NB4 (cell line): ENCODE measurements at regions not wholly inside any gene's neighbourhood (a gene's known extent, or its start where the extent isn't known, plus 50 kb on each side); places are given as distances from the start of the nearest gene placed in this dataset.

ENCODE experiments used
- CTCF ChIP-seq: IDR thresholded peaks from one replicate; pipeline ENCODE4 v1.5.1; 2012; ENCODE audit warnings: low read depth, low read length
- MAX ChIP-seq: IDR thresholded peaks from 2 replicates; pipeline ENCODE4 v1.6.1; 2011; ENCODE audit warnings: low read depth, low read length
- MYC ChIP-seq: IDR thresholded peaks from 2 replicates; pipeline ENCODE4 v1.6.1; 2011; ENCODE audit warnings: low read depth, low read length
- POLR2A ChIP-seq: IDR thresholded peaks from 2 replicates; pipeline ENCODE4 v1.6.1; 2011; ENCODE audit warnings: mild to moderate bottlenecking; ENCODE audit not compliant: insufficient read length; ENCODE audit errors: extremely low read depth

- TF ChIP-seq CTCF (no peak), MAX (no peak), MYC (no peak), POLR2A (no peak)
These were observed 713.2 kb downstream of the KCNJ2 start for GRCh38 chr17:70882504-70882903.
